Smooth muscle cell (in vitro differentiated cells): ENCODE measurements at regions not wholly inside any gene's neighbourhood (a gene's known extent, or its start where the extent isn't known, plus 50 kb on each side); places are given as distances from the start of the nearest gene placed in this dataset.

ENCODE experiments used
- DNase-seq: peaks from one replicate; lab custom pipeline; 2025; ENCODE audit not compliant: unreplicated experiment; lab: John Stamatoyannopoulos, UW
- H2AFZ ChIP-seq: fragments of 200-600 bp; sonication (generic); 2 replicates; pipeline ENCODE4 v1.6.0; 2016; ENCODE audit warnings: antibody characterized with exemption, low read depth, mild to moderate bottlenecking
- H3F3A ChIP-seq: fragments of 200-600 bp; sonication (generic); 2 replicates; pipeline ENCODE4 v1.6.0; 2017; ENCODE audit warnings: antibody characterized with exemption, low read depth
- H3K27ac ChIP-seq: fragments of 200-600 bp; sonication (generic); 2 replicates; pipeline ENCODE4 v1.5.1; 2016; ENCODE audit warnings: low read depth, mild to moderate bottlenecking
- H3K27me3 ChIP-seq: fragments of 200-600 bp; sonication (generic); 2 replicates; pipeline ENCODE4 v1.6.1; 2016; ENCODE audit warnings: low read depth, mild to moderate bottlenecking
- H3K36me3 ChIP-seq: fragments of 200-600 bp; sonication (generic); 2 replicates; pipeline ENCODE4 v1.5.1; 2016; ENCODE audit warnings: low read depth
- H3K4me1 ChIP-seq: fragments of 200-600 bp; sonication (generic); 2 replicates; pipeline ENCODE4 v1.5.1; 2016; ENCODE audit warnings: low read depth
- H3K4me2 ChIP-seq: fragments of 200-600 bp; sonication (generic); 2 replicates; pipeline ENCODE4 v1.6.0; 2016; ENCODE audit warnings: mild to moderate bottlenecking
- H3K4me3 ChIP-seq: fragments of 200-600 bp; sonication (generic); 2 replicates; pipeline ENCODE4 v1.5.1; 2016; ENCODE audit warnings: mild to moderate bottlenecking
- H3K79me2 ChIP-seq: fragments of 200-600 bp; sonication (generic); 2 replicates; pipeline ENCODE4 v1.6.0; 2016; ENCODE audit warnings: low read depth, mild to moderate bottlenecking
- H3K9ac ChIP-seq: fragments of 200-600 bp; sonication (generic); 2 replicates; pipeline ENCODE4 v1.6.0; 2016; ENCODE audit warnings: low read depth
- H3K9me3 ChIP-seq: fragments of 200-600 bp; sonication (generic); replicated peaks from 2 replicates; pipeline ENCODE4 v1.5.1; 2016; ENCODE audit warnings: low read depth
- H4K20me1 ChIP-seq: fragments of 200-600 bp; sonication (generic); 2 replicates; pipeline ENCODE4 v1.6.0; 2016; ENCODE audit warnings: low read depth
- WGBS: methylation state at CpG from one replicate; pipeline ENCODE4 v1.1.7; 2016; ENCODE audit warnings: low lambda C conversion rate; 5-methylcytosine and 5-hydroxymethylcytosine counted together
- TF ChIP-seq, protein P1 (sequence below): fragments of 200-600 bp; sonication (generic); IDR thresholded peaks from 2 replicates; pipeline ENCODE4 v1.5.1; 2017; ENCODE audit warnings: borderline replicate concordance, mild to moderate bottlenecking, antibody characterized with exemption; ENCODE audit not compliant: insufficient read depth, poor library complexity, severe bottlenecking

DNA sequence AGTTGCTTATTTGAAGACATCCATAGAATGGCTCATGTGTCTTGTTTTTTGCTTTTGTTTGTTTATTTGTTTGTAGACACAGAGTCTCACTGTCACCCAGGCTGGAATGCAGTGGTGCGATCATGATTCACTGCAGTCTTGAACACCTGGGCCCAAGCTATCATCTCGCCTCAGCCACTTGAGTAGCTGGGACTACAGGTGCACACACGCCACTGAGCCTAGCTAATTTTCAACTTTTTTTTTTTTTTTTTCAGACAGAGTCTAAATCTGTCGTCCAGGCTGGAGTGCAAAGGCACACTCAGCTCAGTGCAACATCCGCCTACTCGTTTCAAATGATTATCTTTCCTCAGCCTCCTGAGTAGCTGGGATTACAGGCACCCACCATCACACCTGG lies 83.3 kb upstream of the KLF6 start:
- H3K36me3 ChIP-seq: no peaks in the 10 kb centered on the region
- H3K4me2 ChIP-seq: no peak overlapping the region
- no peak overlapping the region for H3K4me3 ChIP-seq
- H3K4me1 ChIP-seq: no peaks in the 10 kb centered on the region
- TF ChIP-seq, protein P1, sequence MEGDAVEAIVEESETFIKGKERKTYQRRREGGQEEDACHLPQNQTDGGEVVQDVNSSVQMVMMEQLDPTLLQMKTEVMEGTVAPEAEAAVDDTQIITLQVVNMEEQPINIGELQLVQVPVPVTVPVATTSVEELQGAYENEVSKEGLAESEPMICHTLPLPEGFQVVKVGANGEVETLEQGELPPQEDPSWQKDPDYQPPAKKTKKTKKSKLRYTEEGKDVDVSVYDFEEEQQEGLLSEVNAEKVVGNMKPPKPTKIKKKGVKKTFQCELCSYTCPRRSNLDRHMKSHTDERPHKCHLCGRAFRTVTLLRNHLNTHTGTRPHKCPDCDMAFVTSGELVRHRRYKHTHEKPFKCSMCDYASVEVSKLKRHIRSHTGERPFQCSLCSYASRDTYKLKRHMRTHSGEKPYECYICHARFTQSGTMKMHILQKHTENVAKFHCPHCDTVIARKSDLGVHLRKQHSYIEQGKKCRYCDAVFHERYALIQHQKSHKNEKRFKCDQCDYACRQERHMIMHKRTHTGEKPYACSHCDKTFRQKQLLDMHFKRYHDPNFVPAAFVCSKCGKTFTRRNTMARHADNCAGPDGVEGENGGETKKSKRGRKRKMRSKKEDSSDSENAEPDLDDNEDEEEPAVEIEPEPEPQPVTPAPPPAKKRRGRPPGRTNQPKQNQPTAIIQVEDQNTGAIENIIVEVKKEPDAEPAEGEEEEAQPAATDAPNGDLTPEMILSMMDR: no peak
- H3K27ac ChIP-seq: no peak overlapping the region
- no peaks in the 10 kb centered on the region for H3K9me3 ChIP-seq
- no peaks in the 10 kb centered on the region for H3F3A ChIP-seq
- no peak overlapping the region for H2AFZ ChIP-seq
- H3K9ac ChIP-seq: no peak overlapping the region
- no peak for DNase-seq
- no peaks in the 10 kb centered on the region for H4K20me1 ChIP-seq
- H3K27me3 ChIP-seq: no peaks in the 10 kb centered on the region
- 85% methylated on average over 6 of the region's 6 CpGs for WGBS
- H3K79me2 ChIP-seq: no peaks in the 10 kb centered on the region

DNA sequence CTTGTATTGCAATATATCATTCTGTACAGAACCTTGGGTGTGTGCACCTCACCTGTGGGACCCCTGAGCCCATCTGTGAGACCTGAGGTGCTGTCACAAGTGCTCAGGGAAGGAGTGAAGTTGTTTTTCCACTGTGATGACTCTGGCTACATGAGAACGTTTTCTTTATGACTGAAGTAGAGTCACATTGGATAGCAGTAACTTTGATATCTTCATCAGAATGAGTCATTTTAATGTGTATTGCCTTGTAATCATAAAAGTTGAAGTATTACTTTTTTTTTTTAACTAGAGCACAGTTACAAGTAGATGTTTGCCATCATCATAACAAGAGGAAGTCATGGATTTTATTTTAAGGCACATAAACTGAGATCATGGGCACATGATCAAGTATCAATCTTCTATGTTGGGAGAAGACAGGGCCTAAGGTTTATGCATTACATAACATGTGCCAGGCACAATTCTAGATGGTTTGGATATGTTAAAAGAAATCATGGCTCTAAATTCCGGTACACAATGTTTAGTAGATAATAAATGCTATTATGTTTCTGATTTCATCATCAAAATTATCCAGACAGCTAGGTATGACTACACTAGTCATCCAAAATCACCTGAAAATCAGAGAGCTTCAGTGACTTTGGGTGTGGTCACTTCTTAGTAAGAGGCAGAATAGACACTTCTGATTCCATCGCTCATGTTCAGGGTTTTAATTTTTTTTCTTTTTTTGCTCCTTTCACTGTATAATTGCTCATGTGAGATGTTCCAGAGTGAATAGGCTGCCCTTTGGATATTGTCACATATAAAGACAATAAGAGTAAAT lies 82.7 kb upstream of the KLF6 start:
- DNase-seq: no peak
- no peaks in the 10 kb centered on the region for H3K36me3 ChIP-seq
- H3K9me3 ChIP-seq: no peaks in the 10 kb centered on the region
- H3K27me3 ChIP-seq: no peaks in the 10 kb centered on the region
- no peak overlapping the region for H3K4me2 ChIP-seq
- H4K20me1 ChIP-seq: no peaks in the 10 kb centered on the region
- no peak overlapping the region for H3K9ac ChIP-seq
- H3K4me1 ChIP-seq: no peaks in the 10 kb centered on the region
- no peak overlapping the region for H3K27ac ChIP-seq
- 89% methylated on average over 3 of the region's 3 CpGs for WGBS
- H3K79me2 ChIP-seq: no peaks in the 10 kb centered on the region
- TF ChIP-seq, protein P1: no peak
- H3F3A ChIP-seq: no peaks in the 10 kb centered on the region
- H3K4me3 ChIP-seq: no peak overlapping the region
- no peak overlapping the region for H2AFZ ChIP-seq

DNA sequence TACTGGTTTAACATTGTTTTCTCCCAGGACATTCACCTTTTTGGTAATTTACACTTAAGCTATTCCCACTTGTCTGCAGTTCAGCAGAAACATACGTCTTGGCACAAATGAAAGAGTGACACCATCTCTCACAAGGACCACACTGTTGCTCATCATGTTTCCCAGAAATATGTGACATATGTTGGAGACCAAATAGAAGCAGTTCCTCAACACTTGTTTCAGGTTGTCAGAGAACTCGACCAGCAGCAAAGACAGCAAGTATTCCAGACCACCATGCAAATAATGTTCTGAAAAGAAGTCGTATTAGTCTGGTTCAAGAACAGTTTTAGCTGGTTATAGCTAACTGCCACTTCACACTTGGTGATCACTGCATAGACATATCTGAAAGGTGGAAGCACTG lies 81.3 kb upstream of the KLF6 start:
- H3K9me3 ChIP-seq: no peaks in the 10 kb centered on the region
- no peaks in the 10 kb centered on the region for H4K20me1 ChIP-seq
- H3K9ac ChIP-seq: no peak overlapping the region
- DNase-seq: no peak
- no peaks in the 10 kb centered on the region for H3K79me2 ChIP-seq
- H3K4me1 ChIP-seq: no peaks in the 10 kb centered on the region
- H3K27me3 ChIP-seq: no peaks in the 10 kb centered on the region
- WGBS: 80% methylated on average over 3 of the region's 3 CpGs
- H2AFZ ChIP-seq: no peak overlapping the region
- TF ChIP-seq, protein P1: no peak
- no peak overlapping the region for H3K4me3 ChIP-seq
- H3K27ac ChIP-seq: no peak overlapping the region
- H3K4me2 ChIP-seq: no peak overlapping the region
- no peaks in the 10 kb centered on the region for H3F3A ChIP-seq
- no peaks in the 10 kb centered on the region for H3K36me3 ChIP-seq

DNA sequence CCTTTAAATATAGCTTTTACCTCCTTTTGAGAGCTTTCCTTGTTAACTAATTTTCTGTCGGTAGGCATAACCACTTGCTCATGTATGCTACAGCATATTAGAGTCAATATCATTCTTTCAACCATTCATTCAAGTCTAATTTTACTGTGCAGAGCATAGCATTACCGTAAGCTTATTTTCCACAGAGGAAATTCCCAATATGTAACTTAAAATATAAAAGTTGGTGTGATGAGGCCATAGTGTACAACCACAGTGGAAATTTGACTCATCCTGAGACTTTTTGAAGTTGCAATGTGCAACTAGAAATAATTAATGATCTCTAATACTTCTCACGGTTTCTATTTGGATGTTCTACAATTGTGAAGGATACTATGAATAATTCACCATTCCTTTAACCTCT lies 80.6 kb upstream of the KLF6 start:
- Histone ChIP-seq H4K20me1 (no peaks in the 10 kb centered on the region), H3K4me2 (no peak overlapping the region), H3K36me3 (no peaks in the 10 kb centered on the region), H3K9ac (no peak overlapping the region), H3K27me3 (no peaks in the 10 kb centered on the region), H3K4me1 (no peaks in the 10 kb centered on the region), H2AFZ (no peak overlapping the region), H3K9me3 (no peaks in the 10 kb centered on the region), H3K27ac (no peak overlapping the region), H3K4me3 (no peak overlapping the region), H3K79me2 (no peaks in the 10 kb centered on the region), H3F3A (no peaks in the 10 kb centered on the region)
- 87% methylated on average over 3 of the region's 3 CpGs for WGBS
- DNase-seq: no peak
- TF ChIP-seq, protein P1: no peak
